ENCODE measurements at regions not wholly inside any gene's neighbourhood (a gene's known extent, or its start where the extent isn't known, plus 50 kb on each side); places are given as distances from the start of the nearest gene placed in this dataset.

GRCh38 chr16:49078104-49078503, 203.5 kb downstream of the CBLN1 start:
- DNase-seq (ENCODE audit: low read depth), result no peak

DNA sequence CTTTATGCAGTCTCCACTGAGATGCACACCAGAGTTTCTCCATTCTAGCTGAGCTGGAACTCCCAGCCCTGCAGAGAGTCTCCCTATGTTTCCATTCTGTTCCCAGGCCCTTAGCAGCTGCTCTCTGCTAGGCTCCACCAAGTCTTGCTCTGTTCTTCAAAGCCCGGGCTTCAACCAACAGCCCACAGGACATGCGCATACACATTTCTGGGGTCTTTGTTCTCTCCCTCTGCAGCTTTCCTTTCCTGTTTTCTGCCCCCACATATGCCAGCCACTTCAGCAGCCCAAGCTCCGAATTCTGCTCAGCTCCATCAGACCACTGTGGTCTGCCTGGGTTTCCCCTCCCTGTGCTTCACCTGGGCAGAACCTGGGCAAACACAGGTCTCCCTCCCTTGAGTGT, 205.9 kb downstream of the CBLN1 start:
- DNase-seq (ENCODE audit: low read depth), result no peak

DNA sequence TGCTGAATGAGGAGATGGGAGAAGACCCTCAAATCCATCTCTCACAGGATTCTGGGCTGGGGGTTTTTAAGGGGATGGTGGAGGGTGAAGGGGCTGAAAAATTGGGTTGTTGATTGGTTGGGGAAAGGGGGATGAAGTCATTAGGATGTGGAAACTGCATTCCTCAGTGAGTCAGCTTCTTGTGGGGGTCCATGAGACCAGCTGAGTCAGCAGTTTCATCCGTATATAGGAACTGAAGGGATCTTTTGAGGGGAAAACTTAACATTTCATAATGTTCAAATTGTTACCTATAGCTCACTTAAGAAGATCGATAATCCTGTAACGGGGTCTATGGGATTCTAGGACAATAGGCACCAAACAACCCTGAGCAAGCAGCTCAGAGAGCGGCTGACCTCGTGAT, 213.4 kb downstream of the CBLN1 start:
- no peak for DNase-seq (ENCODE audit: low read depth)

GRCh38 chr16:49067776-49068175, 213.9 kb downstream of the CBLN1 start:
- DNase-seq (ENCODE audit: low read depth), result no peak

DNA sequence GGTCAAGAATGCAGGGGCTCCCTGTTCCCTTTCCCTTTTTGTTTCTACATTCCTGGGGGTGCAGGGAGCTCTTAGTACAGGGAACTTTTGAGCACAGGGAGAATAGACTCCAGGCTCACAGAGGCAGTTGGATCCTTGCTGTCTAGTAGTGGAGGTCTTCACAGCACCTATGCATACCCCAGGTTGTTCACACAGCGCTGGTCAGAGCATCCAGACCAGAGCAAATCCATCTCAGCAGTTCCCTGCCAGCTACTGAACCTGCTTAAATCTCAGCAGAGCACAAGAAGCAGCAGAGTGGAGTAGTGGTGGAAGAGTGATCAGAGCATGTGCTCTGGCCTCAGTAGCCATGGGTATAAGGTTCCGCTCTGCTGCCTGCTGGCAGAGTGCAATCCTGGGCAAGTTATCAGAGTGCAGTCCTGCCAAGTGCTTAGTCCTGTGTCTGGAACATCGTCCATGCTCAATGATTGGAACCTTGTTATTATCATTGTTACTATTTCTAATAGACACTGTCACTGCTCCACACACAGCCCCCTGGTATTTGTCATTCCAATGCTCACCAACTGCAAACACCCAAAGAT, 220.4 kb downstream of the CBLN1 start:
- DNase-seq (ENCODE audit: low read depth), result no peak

DNA sequence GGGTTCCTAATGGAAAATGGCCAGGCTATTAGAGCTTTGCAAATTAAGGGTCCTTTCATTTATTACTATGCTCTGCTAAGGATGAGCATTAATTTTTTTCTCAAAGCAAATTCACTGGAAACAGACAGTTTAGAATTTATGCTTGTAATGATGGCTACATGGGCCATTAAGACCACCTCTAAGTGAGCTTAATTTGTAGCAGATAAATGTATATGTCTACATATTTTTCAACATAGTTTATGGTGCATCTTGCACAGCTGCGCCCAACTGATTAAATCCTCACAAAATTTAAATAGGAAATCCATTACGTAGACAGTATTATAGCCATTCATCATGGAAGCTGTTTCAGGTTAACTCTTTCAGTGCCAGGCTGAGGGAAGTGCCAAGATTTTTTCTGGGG, 220.9 kb downstream of the CBLN1 start:
- DNase-seq (ENCODE audit: low read depth), result no peak

GRCh38 chr16:49058382-49058781, 223.3 kb downstream of the CBLN1 start:
- DNase-seq (ENCODE audit: low read depth), result no peak

GRCh38 chr16:49057936-49058335, 223.7 kb downstream of the CBLN1 start:
- no peak for DNase-seq (ENCODE audit: low read depth)

DNA sequence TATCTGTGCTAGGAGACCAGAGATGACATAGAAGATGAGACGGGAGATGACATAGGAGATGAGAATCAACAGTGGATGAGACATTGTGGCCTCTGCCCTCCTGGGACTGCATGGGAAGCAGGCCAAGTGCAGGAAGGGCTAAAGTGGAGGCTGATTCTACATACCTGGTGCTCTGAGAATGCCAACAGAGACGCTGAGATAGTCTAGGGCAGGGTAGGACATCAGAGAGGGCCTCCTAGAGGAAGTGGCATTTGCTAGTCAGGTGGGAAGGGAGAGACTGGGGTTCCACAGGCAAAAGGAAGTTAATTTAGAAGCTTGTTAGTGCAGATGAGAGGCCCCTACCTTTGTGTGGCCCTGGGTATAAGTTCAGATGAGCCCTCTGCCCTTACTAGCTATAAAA, 224.2 kb downstream of the CBLN1 start:
- DNase-seq (ENCODE audit: low read depth), result no peak

GRCh38 chr16:49056546-49056945, 225.1 kb downstream of the CBLN1 start:
- DNase-seq (ENCODE audit: low read depth), result no peak

GRCh38 chr16:49055824-49056545, 225.7 kb downstream of the CBLN1 start:
- DNase-seq (ENCODE audit: low read depth), result no peak

DNA sequence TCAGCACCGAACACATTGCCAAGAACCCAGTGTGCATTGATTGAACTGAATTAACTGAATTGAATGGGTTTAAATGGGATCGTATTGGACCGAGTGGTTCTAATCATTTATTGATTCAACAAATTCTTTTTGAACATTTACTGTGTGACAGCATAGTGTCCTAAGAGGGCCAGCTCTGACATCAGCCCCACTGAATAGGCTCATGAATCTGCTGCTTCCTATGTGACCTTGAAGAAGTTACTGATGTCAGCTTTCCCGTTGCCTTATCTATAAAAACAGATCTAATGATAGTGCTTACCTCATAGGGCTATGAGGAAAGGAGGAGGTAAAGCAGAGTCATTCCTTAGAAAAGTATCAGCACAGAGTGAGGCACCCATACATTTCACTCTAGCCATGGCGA, 226.3 kb downstream of the CBLN1 start:
- no peak for DNase-seq (ENCODE audit: low read depth)

DNA sequence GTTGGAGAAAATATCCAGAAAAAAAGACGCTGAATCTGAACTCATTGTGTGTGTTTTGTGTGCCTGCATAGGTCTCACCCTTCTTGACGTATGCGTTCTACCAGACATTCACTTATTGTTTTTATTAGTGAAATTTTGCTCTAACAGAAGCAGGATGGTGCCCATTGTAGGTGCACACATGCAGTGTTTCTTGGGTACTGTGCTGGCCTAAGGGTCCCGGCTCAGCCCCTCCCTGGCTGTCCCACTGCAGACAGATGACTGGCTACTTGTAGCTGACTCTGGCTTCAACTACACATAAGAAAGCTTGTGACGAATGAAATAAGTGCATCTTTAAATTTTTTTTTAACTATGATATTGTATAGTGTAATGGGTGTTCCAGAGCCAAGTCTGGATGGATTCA, 227.0 kb downstream of the CBLN1 start:
- no peak for DNase-seq (ENCODE audit: low read depth)

GRCh38 chr16:49052846-49053245, 228.8 kb downstream of the CBLN1 start:
- DNase-seq (ENCODE audit: low read depth), result no peak

- DNase-seq (ENCODE audit: low read depth), result no peak
These were observed 230.1 kb downstream of the CBLN1 start for GRCh38 chr16:49051576-49051975.

- no peak for DNase-seq (ENCODE audit: low read depth)
These were observed 231.0 kb downstream of the CBLN1 start for GRCh38 chr16:49050607-49051006.

DNA sequence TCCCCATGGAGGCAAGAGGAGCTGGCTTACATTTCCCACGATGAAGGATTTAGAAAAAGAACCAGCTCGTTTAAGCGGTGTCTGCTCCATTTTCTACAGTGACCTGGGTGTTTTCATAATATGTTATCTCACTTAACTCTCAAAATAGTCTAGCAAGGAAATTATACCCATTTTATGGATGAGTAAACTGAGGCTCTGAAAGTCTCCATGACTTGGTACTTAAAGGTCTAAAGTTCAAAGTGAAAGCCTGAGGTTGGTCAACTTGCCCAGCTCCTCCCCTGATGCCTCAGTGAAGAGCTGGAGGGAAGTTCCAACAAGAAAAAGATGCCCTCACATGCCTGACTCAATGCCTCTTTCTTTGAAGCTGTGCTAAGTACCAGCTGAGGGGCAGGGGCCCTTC, 232.0 kb downstream of the CBLN1 start:
- DNase-seq (ENCODE audit: low read depth), result no peak

GRCh38 chr16:49049191-49049590, 232.4 kb downstream of the CBLN1 start:
- no peak for DNase-seq (ENCODE audit: low read depth)

DNA sequence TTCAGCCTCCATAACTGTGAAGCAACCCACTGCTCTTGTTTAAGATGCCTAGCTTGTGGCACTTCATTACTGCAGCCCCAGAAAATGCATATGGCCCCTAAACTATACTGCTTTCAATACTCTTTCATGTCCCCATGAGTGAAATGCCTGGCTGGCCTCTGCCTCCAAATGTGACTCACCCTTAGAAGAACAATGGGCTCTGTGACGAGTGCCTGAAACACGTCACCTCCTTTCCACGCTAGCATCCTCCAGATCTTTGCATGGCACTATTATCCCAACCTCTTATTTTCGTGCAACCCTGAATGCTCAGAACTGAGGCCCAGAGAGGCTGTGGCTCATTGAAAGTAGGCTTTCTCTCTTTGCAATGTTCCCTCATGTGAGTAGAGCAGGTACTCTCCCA, 233.1 kb downstream of the CBLN1 start:
- no peak for DNase-seq (ENCODE audit: low read depth)

- DNase-seq (ENCODE audit: low read depth), result no peak
These were observed 245.5 kb downstream of the CBLN1 start for GRCh38 chr16:49036126-49036525.

GRCh38 chr16:49027420-49027819, 254.2 kb downstream of the CBLN1 start:
- DNase-seq (ENCODE audit: low read depth), result no peak

GRCh38 chr16:49026566-49027181, 255.0 kb downstream of the CBLN1 start:
- no peak for DNase-seq (ENCODE audit: low read depth)

GRCh38 chr16:49024896-49025295, 256.7 kb downstream of the CBLN1 start:
- no peak for DNase-seq (ENCODE audit: low read depth)

DNA sequence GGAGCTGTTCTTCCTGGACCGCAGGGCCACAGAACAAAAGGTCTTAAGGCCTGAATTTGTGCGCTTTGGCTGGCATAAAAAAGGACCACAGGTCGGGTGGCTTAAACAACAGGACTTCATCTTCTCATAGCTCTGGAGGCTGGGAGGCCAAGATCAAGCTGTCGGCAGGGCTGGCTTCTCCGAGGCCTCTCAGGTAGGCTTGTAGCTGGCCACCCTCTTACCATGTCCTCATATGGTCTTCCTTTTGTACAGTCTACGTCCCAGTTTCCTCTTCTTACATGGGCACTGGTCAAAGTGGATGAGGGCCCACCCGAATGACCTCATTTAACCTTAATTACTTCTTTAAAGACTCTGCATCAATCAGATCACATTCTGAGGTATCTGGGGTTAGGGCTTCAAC, 257.6 kb downstream of the CBLN1 start:
- DNase-seq (ENCODE audit: low read depth), result no peak
